HG03457 (cell line): ENCODE measurements at regions not wholly inside any gene's neighbourhood (a gene's known extent, or its start where the extent isn't known, plus 50 kb on each side); places are given as distances from the start of the nearest gene placed in this dataset.

Source experiments
- ATAC-seq: cut with Tn5 transposase; IDR thresholded peaks from one replicate; pipeline ENCODE4 v1.9.1; 2021; ENCODE audit warnings: moderate number of reproducible peaks; ENCODE audit not compliant: unreplicated experiment

- no peak for ATAC-seq
These were observed 211.3 kb downstream of the GPD2 start for GRCh38 chr2:156647377-156648010.

DNA sequence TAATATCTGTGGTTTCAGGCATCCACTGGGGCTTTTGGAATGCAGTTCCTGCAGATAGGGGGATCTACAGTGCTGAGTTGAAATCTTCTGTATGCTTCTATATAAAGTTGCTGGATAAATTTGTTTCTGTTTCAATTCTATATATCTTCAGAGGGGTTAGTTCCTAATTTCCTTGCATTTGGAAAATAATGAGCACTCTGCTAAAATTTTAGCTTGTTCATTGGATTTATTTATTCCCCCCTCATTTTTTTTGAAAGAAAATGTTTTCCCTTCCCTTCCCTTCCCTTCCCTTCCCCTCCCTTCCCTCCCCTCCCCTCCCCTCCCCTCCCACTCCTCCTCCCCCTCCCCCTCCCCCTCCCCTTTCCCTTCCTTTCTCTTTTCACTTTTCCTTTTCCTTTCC lies 212.3 kb downstream of the GPD2 start:
- ATAC-seq: no peak

- no peak for ATAC-seq
These were observed 213.4 kb downstream of the GPD2 start for GRCh38 chr2:156649596-156649995.

GRCh38 chr2:156652691-156653090 lies 216.5 kb downstream of the GPD2 start:
- no peak for ATAC-seq

- no peak for ATAC-seq
These were observed 217.5 kb downstream of the GPD2 start for GRCh38 chr2:156653675-156654074.

DNA sequence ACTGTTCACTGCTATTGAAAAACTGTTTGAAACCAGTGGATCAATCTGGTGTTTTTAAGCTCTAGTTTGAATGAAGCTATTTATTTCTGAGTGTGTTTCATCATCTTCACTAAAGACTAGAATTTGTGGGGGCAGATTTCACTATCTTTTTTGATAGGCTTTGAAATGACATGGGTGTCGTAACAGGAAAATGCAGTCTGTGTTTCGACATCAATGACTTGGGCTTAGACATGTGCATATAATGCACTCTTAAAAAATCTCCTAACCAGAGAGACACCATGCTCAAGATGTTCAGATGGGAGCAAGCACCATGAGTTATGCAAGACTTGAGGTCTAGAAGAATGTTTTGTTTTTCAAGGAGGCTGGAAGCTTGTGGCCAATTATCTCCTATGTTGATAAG lies 221.6 kb downstream of the GPD2 start:
- ATAC-seq: no peak

DNA sequence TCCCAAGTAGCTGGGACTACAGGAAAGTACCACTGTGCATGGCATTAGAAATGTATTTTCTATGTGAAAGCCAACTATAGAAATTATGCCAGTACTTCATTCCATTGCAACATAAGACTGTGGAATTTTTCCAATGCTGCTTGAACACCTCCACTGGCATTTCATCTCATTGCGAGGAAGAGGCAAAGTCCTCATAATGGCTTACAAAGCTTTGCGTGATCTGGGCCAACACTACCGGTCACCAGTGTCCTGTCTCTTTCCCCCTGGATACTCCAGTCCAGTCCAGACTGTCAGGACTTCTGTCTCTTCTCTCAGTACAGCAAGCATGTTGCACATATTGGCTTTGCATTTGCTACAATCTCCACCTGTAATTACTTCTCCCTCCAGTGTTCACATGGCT lies 223.5 kb downstream of the GPD2 start:
- ATAC-seq: no peak

- ATAC-seq: peak; percentile 93
These were observed 227.7 kb downstream of the GPD2 start for GRCh38 chr2:156663757-156664409.

- no peak for ATAC-seq
These were observed 230.1 kb downstream of the GPD2 start for GRCh38 chr2:156666130-156666785.

GRCh38 chr2:156670104-156670503 lies 233.9 kb downstream of the GPD2 start:
- ATAC-seq: no peak

GRCh38 chr2:156671706-156672361 lies 235.7 kb downstream of the GPD2 start:
- no peak for ATAC-seq

DNA sequence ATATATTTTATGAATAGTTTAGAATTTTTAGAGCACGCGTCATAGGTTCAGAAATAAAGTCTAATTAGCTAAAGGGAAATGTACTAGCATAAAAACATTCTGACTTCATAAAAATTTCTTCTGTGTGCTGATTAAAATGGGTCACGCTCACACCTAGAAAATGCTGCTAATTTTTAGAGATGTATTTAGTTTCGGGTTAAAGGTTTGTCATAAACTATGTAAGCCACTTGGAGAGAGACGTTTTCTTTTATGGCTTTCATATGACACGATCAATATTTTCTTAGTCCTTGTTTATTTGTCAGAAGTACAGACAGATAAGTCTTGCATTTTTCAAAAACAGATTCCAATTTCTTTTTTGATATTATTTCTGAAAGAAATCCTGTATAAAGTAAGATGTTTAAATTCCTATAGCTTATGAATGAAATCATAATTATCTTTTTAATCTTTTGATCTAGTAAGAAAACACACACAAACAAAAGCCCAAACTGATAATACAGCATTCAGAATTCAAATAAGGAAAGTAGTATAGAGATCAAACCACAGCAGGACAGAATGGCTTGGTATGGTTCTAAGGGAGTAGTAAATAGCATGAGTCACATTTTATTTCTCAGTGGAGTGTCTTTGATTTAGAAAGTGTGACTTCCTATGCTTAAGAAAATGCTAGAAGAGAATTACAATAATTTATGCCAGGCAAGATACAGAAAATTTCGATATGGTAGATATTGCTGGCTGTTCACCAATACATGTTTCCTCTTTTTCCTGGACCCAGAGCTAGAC lies 236.6 kb downstream of the GPD2 start:
- no peak for ATAC-seq

GRCh38 chr2:156673333-156673615 lies 237.1 kb downstream of the GPD2 start:
- no peak for ATAC-seq

DNA sequence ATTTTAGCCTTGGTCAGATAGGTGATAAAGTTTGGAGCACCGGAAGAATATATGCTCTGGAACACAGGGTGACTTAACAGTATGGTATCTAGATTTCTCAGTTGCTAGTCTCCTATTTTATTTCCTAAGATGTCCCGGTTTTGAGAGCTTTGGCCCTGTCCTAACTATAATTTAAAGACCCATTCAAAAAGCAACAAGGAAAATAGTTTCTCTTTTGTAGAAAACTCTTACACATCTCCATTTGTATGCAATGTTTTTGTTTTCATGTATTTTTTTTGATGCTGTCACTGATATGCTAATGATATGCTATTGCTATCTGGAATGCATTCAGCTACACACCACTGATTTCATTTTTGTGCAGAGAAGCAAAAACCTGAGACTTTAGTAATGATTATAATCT lies 237.8 kb downstream of the GPD2 start:
- no peak for ATAC-seq

DNA sequence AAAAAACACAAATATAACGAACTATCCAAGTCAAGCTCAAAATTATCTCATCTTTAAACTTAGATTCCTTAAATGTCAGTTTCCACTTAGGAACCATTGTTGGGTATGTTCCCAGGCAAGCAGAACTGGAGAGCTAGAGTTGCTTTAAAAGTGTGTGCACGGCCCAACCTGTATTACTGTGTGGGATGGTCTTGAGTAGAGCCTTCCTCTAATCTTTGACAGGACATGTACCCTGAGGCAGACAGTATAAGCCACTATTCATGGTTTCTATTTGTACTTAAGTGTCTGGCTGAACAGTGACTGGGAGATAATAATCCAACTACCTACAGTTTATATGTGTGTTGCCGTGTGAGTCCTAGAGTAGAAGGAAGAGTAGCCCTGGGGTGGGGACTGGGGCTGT lies 239.7 kb downstream of the GPD2 start:
- no peak for ATAC-seq

- no peak for ATAC-seq
These were observed 243.6 kb downstream of the GPD2 start for GRCh38 chr2:156679820-156680219.

DNA sequence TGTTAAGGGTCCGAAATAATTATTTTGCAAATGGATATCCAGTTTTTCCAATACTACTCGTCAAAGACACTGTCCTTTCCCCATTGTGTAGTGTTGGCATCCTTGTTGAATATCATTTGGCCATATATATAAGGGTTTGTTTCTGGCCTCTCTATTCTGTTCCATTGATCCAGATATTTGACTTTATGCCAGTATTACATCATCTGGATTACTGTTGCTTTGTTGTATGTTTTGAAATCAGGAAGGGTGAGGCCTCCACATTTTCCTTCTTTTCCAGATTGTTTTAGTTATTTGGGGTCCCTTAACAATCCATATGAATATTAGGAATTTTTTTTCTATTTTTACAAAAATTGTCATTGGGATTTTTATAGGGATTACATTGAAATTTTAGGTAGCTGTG lies 244.1 kb downstream of the GPD2 start:
- ATAC-seq: no peak

DNA sequence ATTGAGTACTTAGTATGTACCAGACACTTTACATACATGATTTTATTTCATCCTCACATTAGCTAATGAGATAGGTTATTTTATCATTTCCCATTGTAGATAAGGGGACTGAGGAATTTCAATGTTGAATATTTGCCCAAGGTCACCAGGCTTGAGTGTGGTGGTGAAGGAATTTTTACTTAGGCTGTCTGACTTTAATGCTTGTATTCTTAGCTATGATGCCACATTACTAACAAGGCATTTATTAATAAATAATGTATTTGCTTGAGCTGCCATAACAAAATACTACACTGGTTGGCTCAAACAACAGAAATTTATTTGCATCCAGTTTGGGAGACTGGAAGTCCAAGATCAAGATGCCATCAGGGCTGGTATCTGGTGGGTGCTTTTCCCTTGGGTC lies 250.9 kb downstream of the GPD2 start:
- no peak for ATAC-seq

DNA sequence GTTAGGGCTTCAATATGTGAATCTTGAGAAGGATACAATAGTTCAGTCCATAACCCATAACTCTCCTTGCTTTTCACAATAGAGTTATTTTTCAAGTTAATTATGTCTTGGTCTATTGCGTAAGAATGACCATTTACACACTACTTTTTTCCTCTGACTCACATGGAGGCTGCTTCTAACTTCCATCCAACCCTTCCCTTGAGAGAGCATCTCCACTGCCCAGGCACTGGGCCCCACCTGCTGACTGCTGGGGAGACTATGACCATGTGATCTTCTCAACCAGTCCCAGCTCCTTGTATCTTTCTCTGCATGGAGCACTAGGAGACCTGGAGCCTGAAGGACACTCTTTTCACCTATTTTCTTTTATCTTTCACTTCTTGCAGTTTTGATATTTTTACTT lies 251.5 kb downstream of the GPD2 start:
- no peak for ATAC-seq

DNA sequence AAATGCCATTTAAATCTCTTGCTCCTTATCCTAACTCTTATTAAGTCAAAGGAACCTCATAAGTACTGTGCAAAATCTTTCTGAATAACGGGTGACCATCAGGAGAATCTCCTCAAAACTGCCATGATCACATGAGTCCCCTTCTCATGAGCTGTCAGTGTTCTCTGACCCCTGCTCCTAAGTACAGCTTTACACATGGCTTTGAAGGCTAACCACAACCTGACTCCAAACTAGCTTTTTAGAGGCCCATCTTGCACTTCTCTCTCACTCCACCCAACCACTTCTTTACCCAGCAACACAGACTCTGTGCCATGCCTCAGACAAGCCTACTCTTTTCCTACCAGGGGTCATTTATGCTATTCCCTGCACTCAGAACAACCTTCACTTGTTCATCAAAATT lies 253.8 kb downstream of the GPD2 start:
- no peak for ATAC-seq

GRCh38 chr2:156691014-156691413 lies 254.8 kb downstream of the GPD2 start:
- no peak for ATAC-seq
